ENCODE measurements at regions not wholly inside any gene's neighbourhood (a gene's known extent, or its start where the extent isn't known, plus 50 kb on each side); places are given as distances from the start of the nearest gene placed in this dataset.

GRCh38 chr1:5010656-5011055 is 356.2 kb downstream of the AJAP1 start:
- TF ChIP-seq CTCF (IDR thresholded peaks at IDR 0.05) = no peak
- no peak for TF ChIP-seq POLR2A (IDR thresholded peaks at IDR 0.05)

Measured in right lobe of liver (tissue), 4 donors.